ENCODE measurements at regions not wholly inside any gene's neighbourhood (a gene's known extent, or its start where the extent isn't known, plus 50 kb on each side); places are given as distances from the start of the nearest gene placed in this dataset.
"Not testable (repeated sequence)": the region's sequence is repeated elsewhere in the genome, so short reads cannot be mapped to it uniquely, and the experiment has no call there.

- H3K36me3 ChIP-seq (ENCODE audit: low read depth, missing control alignments); H3K4me1 ChIP-seq; H3K9me3 ChIP-seq; H3K27me3 ChIP-seq; H3K4me3 ChIP-seq; intact Hi-C loops (cut with DNase I; ENCODE audit: low total_unique reads); H3K27ac ChIP-seq; DNase-seq: not testable (repeated sequence)
- 92 to 93% methylated on average over 6 of the region's 6 CpGs for WGBS, 2 donors
Observed at GRCh38 chr2:111421949-111422348, 301.2 kb downstream of the BCL2L11 start.

GRCh38 chr2:111422562-111422961 lies 301.8 kb downstream of the BCL2L11 start:
- H3K4me3 ChIP-seq; H3K27ac ChIP-seq; H3K36me3 ChIP-seq (ENCODE audit: low read depth, missing control alignments); intact Hi-C loops (cut with DNase I; ENCODE audit: low total_unique reads); DNase-seq; H3K27me3 ChIP-seq; H3K9me3 ChIP-seq; H3K4me1 ChIP-seq: not testable (repeated sequence)
- 81 to 89% methylated on average over 7 of the region's 7 CpGs for WGBS, 2 donors

- 96 to 100% methylated on average over 7 of the region's 7 CpGs for WGBS, 2 donors
- intact Hi-C loops (cut with DNase I; ENCODE audit: low total_unique reads); H3K27me3 ChIP-seq; DNase-seq; H3K4me1 ChIP-seq; H3K9me3 ChIP-seq; H3K27ac ChIP-seq; H3K4me3 ChIP-seq; H3K36me3 ChIP-seq (ENCODE audit: low read depth, missing control alignments): not testable (repeated sequence)
Observed at GRCh38 chr2:111423184-111423583, 302.5 kb downstream of the BCL2L11 start.

- H3K4me3 ChIP-seq; H3K4me1 ChIP-seq; H3K9me3 ChIP-seq; intact Hi-C loops (cut with DNase I; ENCODE audit: low total_unique reads); H3K27ac ChIP-seq; H3K27me3 ChIP-seq; H3K36me3 ChIP-seq (ENCODE audit: low read depth, missing control alignments); DNase-seq: not testable (repeated sequence)
- WGBS, 2 donors: 50 to 100% methylated on average over 2 to 3 of the region's 6 CpGs
Observed at GRCh38 chr2:111424176-111424575, 303.5 kb downstream of the BCL2L11 start.

GRCh38 chr2:111424851-111425309 lies 304.2 kb downstream of the BCL2L11 start:
- intact Hi-C loops (cut with DNase I; ENCODE audit: low total_unique reads); H3K36me3 ChIP-seq (ENCODE audit: low read depth, missing control alignments); H3K9me3 ChIP-seq; DNase-seq; H3K4me1 ChIP-seq; H3K4me3 ChIP-seq; H3K27ac ChIP-seq; H3K27me3 ChIP-seq: not testable (repeated sequence)
- WGBS, 2 donors: 100% methylated on average over 3 to 5 of the region's 5 CpGs

- H3K36me3 ChIP-seq (ENCODE audit: low read depth, missing control alignments); DNase-seq; H3K4me3 ChIP-seq; H3K27ac ChIP-seq; H3K9me3 ChIP-seq; H3K4me1 ChIP-seq; intact Hi-C loops (cut with DNase I; ENCODE audit: low total_unique reads); H3K27me3 ChIP-seq: not testable (repeated sequence)
- 91 to 95% methylated on average over 4 of the region's 4 CpGs for WGBS, 2 donors
Observed at GRCh38 chr2:111425789-111426201, 305.1 kb downstream of the BCL2L11 start.

- H3K9me3 ChIP-seq; H3K36me3 ChIP-seq (ENCODE audit: low read depth, missing control alignments); DNase-seq; H3K4me3 ChIP-seq; H3K4me1 ChIP-seq; H3K27ac ChIP-seq; H3K27me3 ChIP-seq; intact Hi-C loops (cut with DNase I; ENCODE audit: low total_unique reads): not testable (repeated sequence)
- WGBS, 2 donors: 89 to 94% methylated on average over 4 of the region's 4 CpGs
Observed at GRCh38 chr2:111427346-111427745, 306.6 kb downstream of the BCL2L11 start.

GRCh38 chr2:111428915-111429314 lies 308.2 kb downstream of the BCL2L11 start:
- H3K9me3 ChIP-seq; H3K36me3 ChIP-seq (ENCODE audit: low read depth, missing control alignments); H3K27me3 ChIP-seq; intact Hi-C loops (cut with DNase I; ENCODE audit: low total_unique reads); DNase-seq; H3K4me1 ChIP-seq; H3K27ac ChIP-seq; H3K4me3 ChIP-seq: not testable (repeated sequence)
- 92% methylated on average over 5 to 6 of the region's 6 CpGs for WGBS, 2 donors

- H3K36me3 ChIP-seq (ENCODE audit: low read depth, missing control alignments); H3K4me1 ChIP-seq; intact Hi-C loops (cut with DNase I; ENCODE audit: low total_unique reads); H3K27me3 ChIP-seq; DNase-seq; H3K4me3 ChIP-seq; H3K27ac ChIP-seq; H3K9me3 ChIP-seq: not testable (repeated sequence)
- WGBS, 2 donors: 86 to 89% methylated on average over 4 of the region's 8 CpGs
Observed at GRCh38 chr2:111429353-111429752, 308.6 kb downstream of the BCL2L11 start.

- H3K27ac ChIP-seq; DNase-seq; intact Hi-C loops (cut with DNase I; ENCODE audit: low total_unique reads); H3K4me3 ChIP-seq; H3K4me1 ChIP-seq; H3K27me3 ChIP-seq; H3K9me3 ChIP-seq; H3K36me3 ChIP-seq (ENCODE audit: low read depth, missing control alignments): not testable (repeated sequence)
- 91 to 94% methylated on average over 5 to 6 of the region's 9 CpGs for WGBS, 2 donors
Observed at GRCh38 chr2:111430817-111431661, 310.3 kb downstream of the BCL2L11 start.

GRCh38 chr2:111432423-111432822 lies 311.7 kb downstream of the BCL2L11 start:
- DNase-seq; H3K27ac ChIP-seq; H3K27me3 ChIP-seq; intact Hi-C loops (cut with DNase I; ENCODE audit: low total_unique reads); H3K4me1 ChIP-seq; H3K4me3 ChIP-seq; H3K9me3 ChIP-seq; H3K36me3 ChIP-seq (ENCODE audit: low read depth, missing control alignments): not testable (repeated sequence)
- WGBS, 2 donors: 60 to 78% methylated on average over 3 of the region's 3 CpGs

GRCh38 chr2:111432916-111433499 lies 312.3 kb downstream of the BCL2L11 start:
- DNase-seq; H3K9me3 ChIP-seq; intact Hi-C loops (cut with DNase I; ENCODE audit: low total_unique reads); H3K4me3 ChIP-seq; H3K4me1 ChIP-seq; H3K27ac ChIP-seq; H3K36me3 ChIP-seq (ENCODE audit: low read depth, missing control alignments); H3K27me3 ChIP-seq: not testable (repeated sequence)
- WGBS, 2 donors: 87 to 100% methylated on average over 1 to 4 of the region's 9 CpGs
